A673 (cell line): ENCODE measurements at regions not wholly inside any gene's neighbourhood (a gene's known extent, or its start where the extent isn't known, plus 50 kb on each side); places are given as distances from the start of the nearest gene placed in this dataset.

Source experiments
- EZH2 ChIP-seq: fragments of 200-600 bp; sonication (generic); IDR thresholded peaks from 2 replicates; pipeline ENCODE4 v1.6.1; 2017; ENCODE audit warnings: borderline replicate concordance, low read depth, mild to moderate bottlenecking, mixed read lengths, antibody characterized with exemption, low read length; ENCODE audit not compliant: poor library complexity, severe bottlenecking
- TF ChIP-seq, protein P1 (sequence below): fragments of 300-800, 200-600 bp; sonication (generic); conservative IDR thresholded peaks from 2 replicates; pipeline ENCODE4 v1.5.1; 2017; ENCODE audit warnings: low read depth, mild to moderate bottlenecking, antibody characterized with exemption, low read length, moderate library complexity, mixed read lengths

DNA sequence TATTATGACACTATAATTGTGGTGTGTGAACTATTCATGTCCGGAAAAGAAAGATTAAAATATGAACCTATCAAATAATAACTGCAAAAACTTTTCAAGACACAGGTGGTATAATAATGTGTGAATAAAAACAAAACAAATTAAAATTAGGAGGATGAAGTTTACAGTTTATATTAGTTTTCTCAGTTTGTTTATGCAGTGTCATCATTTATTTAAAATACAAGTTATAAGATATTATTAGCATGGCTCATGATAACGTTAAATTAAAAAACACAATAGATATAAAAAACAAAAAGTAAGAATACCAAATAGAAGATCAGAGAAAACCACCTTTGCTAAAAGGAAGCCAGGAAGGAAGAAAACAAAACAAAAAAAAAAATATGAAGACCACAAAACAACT is 963.8 kb upstream of the ALCAM start:
- TF ChIP-seq, protein P1, sequence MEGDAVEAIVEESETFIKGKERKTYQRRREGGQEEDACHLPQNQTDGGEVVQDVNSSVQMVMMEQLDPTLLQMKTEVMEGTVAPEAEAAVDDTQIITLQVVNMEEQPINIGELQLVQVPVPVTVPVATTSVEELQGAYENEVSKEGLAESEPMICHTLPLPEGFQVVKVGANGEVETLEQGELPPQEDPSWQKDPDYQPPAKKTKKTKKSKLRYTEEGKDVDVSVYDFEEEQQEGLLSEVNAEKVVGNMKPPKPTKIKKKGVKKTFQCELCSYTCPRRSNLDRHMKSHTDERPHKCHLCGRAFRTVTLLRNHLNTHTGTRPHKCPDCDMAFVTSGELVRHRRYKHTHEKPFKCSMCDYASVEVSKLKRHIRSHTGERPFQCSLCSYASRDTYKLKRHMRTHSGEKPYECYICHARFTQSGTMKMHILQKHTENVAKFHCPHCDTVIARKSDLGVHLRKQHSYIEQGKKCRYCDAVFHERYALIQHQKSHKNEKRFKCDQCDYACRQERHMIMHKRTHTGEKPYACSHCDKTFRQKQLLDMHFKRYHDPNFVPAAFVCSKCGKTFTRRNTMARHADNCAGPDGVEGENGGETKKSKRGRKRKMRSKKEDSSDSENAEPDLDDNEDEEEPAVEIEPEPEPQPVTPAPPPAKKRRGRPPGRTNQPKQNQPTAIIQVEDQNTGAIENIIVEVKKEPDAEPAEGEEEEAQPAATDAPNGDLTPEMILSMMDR, result no peak
- no peak for TF ChIP-seq EZH2
